CD14-positive monocyte (primary cell): ENCODE measurements at regions not wholly inside any gene's neighbourhood (a gene's known extent, or its start where the extent isn't known, plus 50 kb on each side); places are given as distances from the start of the nearest gene placed in this dataset.
A peak's percentile ranks its signal among the peaks of the same experiment; 100 is the strongest.

Experiments
- DNase-seq, 3 donors: peaks; one replicate each; pipeline ENCODE4 v3.0.0-alpha.2; 2011 to 2022
- H2AFZ ChIP-seq: 2 replicates; pipeline ENCODE4 v1.6.0; 2012; ENCODE audit warnings: mild to moderate bottlenecking, low read depth, low read length, inconsistent platforms; ENCODE audit not compliant: insufficient read depth, poor library complexity, severe bottlenecking
- H3K27ac ChIP-seq, 2 donors: 1 replicate in 1 of 2; 2 replicates in 1 of 2; pipeline ENCODE4 v1.5.1; 2012 to 2013; ENCODE audit warnings: low read length in 2 of 2, control low read depth in 1 of 2, inconsistent platforms in 1 of 2, low read depth in 1 of 2, mild to moderate bottlenecking in 1 of 2
- H3K27me3 ChIP-seq, 2 donors: one replicate each; pipeline versions ENCODE4 v1.6.0 to v1.6.1; 2011 to 2013; ENCODE audit warnings: low read length in 2 of 2; ENCODE audit not compliant: control insufficient read depth in 2 of 2, insufficient read depth in 2 of 2
- H3K36me3 ChIP-seq, 2 donors: replicated peaks in 1 of 2; 1 replicate in 1 of 2; 2 replicates in 1 of 2; pipeline versions ENCODE4 v1.5.1 to v1.6.1; 2012 to 2013; ENCODE audit warnings: low read length in 2 of 2, control low read depth in 1 of 2, inconsistent platforms in 1 of 2, mild to moderate bottlenecking in 1 of 2; ENCODE audit not compliant: insufficient read depth in 2 of 2, control insufficient read depth in 1 of 2
- H3K4me1 ChIP-seq, 2 donors: 1 replicate in 1 of 2; 2 replicates in 1 of 2; pipeline versions ENCODE4 v1.5.1 to v1.6.1; 2012 to 2013; ENCODE audit warnings: low read length in 2 of 2, control low read depth in 1 of 2, inconsistent platforms in 1 of 2, mild to moderate bottlenecking in 1 of 2, moderate library complexity in 1 of 2; ENCODE audit not compliant: insufficient read depth in 2 of 2, control insufficient read depth in 1 of 2
- H3K4me2 ChIP-seq: replicated peaks from 2 replicates; pipeline ENCODE3; 2012; ENCODE audit warnings: low read length, moderate library complexity, mild to moderate bottlenecking; ENCODE audit not compliant: poor library complexity, severe bottlenecking; ENCODE audit errors: extremely low read depth
- H3K4me3 ChIP-seq, 3 experiments: fragments of 200-600 bp in 1 of 3; sonication (generic) in 1 of 3; replicated peaks in 1 of 3; 1 replicate in 2 of 3; 2 replicates in 1 of 3; pipeline ENCODE4 v1.5.1; 2011 to 2013; ENCODE audit warnings: low read length in 3 of 3, mild to moderate bottlenecking in 3 of 3, control low read depth in 2 of 3, low read depth in 2 of 3, inconsistent platforms in 1 of 3, moderate library complexity in 1 of 3
- H3K79me2 ChIP-seq: 2 replicates; pipeline ENCODE4 v1.6.0; 2012; ENCODE audit warnings: mild to moderate bottlenecking, control low read depth, inconsistent platforms, low read length, moderate library complexity; ENCODE audit not compliant: insufficient read depth
- H3K9ac ChIP-seq: 2 replicates; pipeline ENCODE4 v1.6.0; 2017; ENCODE audit warnings: low read length, mild to moderate bottlenecking; ENCODE audit not compliant: insufficient read depth, poor library complexity, severe bottlenecking
- H3K9me3 ChIP-seq, 2 donors: replicated peaks in 1 of 2; 1 replicate in 1 of 2; 2 replicates in 1 of 2; pipeline versions ENCODE4 v1.5.1 to v1.6.1; 2012 to 2013; ENCODE audit warnings: low read length in 2 of 2, control low read depth in 1 of 2; ENCODE audit not compliant: control insufficient read depth in 1 of 2, insufficient read depth in 1 of 2
- H4K20me1 ChIP-seq: 2 replicates; pipeline ENCODE4 v1.6.0; 2012; ENCODE audit warnings: mild to moderate bottlenecking, low read length, control low read depth, moderate library complexity; ENCODE audit not compliant: insufficient read depth
- H3K27ac Mint-ChIP-seq, 7 donors: one replicate each; pipeline ENCODE4 v1.8.0; 2020; ENCODE audit warnings: mild to moderate bottlenecking in 7 of 7, mixed read lengths in 7 of 7, moderate library complexity in 6 of 7, inconsistent platforms in 2 of 7
- H3K27me3 Mint-ChIP-seq, 3 donors: one replicate each; pipeline ENCODE4 v1.8.0; 2021 to 2022; ENCODE audit warnings: low read depth in 3 of 3, mild to moderate bottlenecking in 3 of 3, mixed read lengths in 3 of 3, moderate library complexity in 3 of 3, inconsistent platforms in 1 of 3
- H3K36me3 Mint-ChIP-seq, 2 donors: one replicate each; pipeline ENCODE4 v1.8.0; 2020; ENCODE audit warnings: mixed read lengths in 2 of 2, inconsistent platforms in 1 of 2, mild to moderate bottlenecking in 1 of 2
- H3K4me1 Mint-ChIP-seq: one replicate; pipeline ENCODE4 v1.8.0; 2020; ENCODE audit warnings: mild to moderate bottlenecking, mixed read lengths
- H3K4me3 Mint-ChIP-seq, 2 donors: one replicate each; pipeline ENCODE4 v1.8.0; 2020; ENCODE audit warnings: mild to moderate bottlenecking in 2 of 2, mixed read lengths in 2 of 2, moderate library complexity in 1 of 2
- H3K9me3 Mint-ChIP-seq, 7 donors: one replicate each; pipeline ENCODE4 v1.8.0; 2020 to 2022; ENCODE audit warnings: mixed read lengths in 7 of 7, mild to moderate bottlenecking in 6 of 7, moderate library complexity in 6 of 7, inconsistent platforms in 2 of 7
- CTCF ChIP-seq: fragments of 200-600 bp; IDR thresholded peaks from one replicate; pipeline ENCODE4 v1.8.0; 2022; ENCODE audit warnings: antibody characterized with exemption, mild to moderate bottlenecking
- WGBS: methylation state at CpG from one replicate; pipeline ENCODE4 v1.1.5; 2013; ENCODE audit warnings: missing lambda C conversion rate; ENCODE audit not compliant: insufficient coverage; 5-methylcytosine and 5-hydroxymethylcytosine counted together
- intact Hi-C, 2 donors: fragments of 100-400 bp; cut with micrococcal nuclease; formaldehyde crosslinking; loops; one replicate each; pipeline versions ENCODE4 v1.15.0 to v1.15.1; 2023

GRCh38 chr5:154557548-154557947 is 79.5 kb upstream of the HAND1 start:
- Histone ChIP-seq H3K36me3 (no peaks in the 10 kb centered on the region), H3K79me2 (no peaks in the 10 kb centered on the region), H3K9me3 (peaks cover 9 to 13% of the 10 kb centered on the region in 2 donors), H3K4me1 (no peaks in the 10 kb centered on the region), H3K27ac (no peak overlapping the region), H3K4me3 (no peak overlapping the region), H3K9ac (no peak overlapping the region), H3K27me3 (no peaks in the 10 kb centered on the region), H3K4me2 (no peak overlapping the region), H2AFZ (no peak overlapping the region), H4K20me1 (no peaks in the 10 kb centered on the region)
- no CpG with 5 or more reads among the region's 1 CpG for WGBS
- TF ChIP-seq CTCF, result no peak
- no peak overlapping the region for H3K4me3 Mint-ChIP-seq
- no peak for DNase-seq
- peaks cover 2 to 7% (median 6%) of the 10 kb centered on the region in 3 donors for H3K27me3 Mint-ChIP-seq
- H3K27ac Mint-ChIP-seq, result no peak overlapping the region
- H3K4me1 Mint-ChIP-seq, result peaks cover 5% of the 10 kb centered on the region
- no peaks in the 10 kb centered on the region for H3K36me3 Mint-ChIP-seq
- intact Hi-C loops, result no loop called here
- peaks cover 8 to 23% (median 15%) of the 10 kb centered on the region in 7 donors for H3K9me3 Mint-ChIP-seq

GRCh38 chr5:154547551-154547950 is 69.5 kb upstream of the HAND1 start:
- peaks cover 25% of the 10 kb centered on the region for H3K4me1 Mint-ChIP-seq
- H3K79me2 ChIP-seq, result no peaks in the 10 kb centered on the region
- no peak for TF ChIP-seq CTCF
- H3K27ac Mint-ChIP-seq, result no peak overlapping the region
- peaks cover 1 to 10% (median 2%) of the 10 kb centered on the region in 3 donors for H3K27me3 Mint-ChIP-seq
- no peaks in the 10 kb centered on the region for H3K27me3 ChIP-seq
- intact Hi-C loops, result no loop called here
- H3K36me3 ChIP-seq, result no peaks in the 10 kb centered on the region
- peak in 2 of 3 donors; percentile 33 to 41 for DNase-seq
- H3K4me2 ChIP-seq, result no peak overlapping the region
- no peak overlapping the region for H3K9ac ChIP-seq
- H2AFZ ChIP-seq, result no peak overlapping the region
- H3K4me1 ChIP-seq, result peaks cover 20 to 25% of the 10 kb centered on the region in 2 donors
- no CpG with 5 or more reads among the region's 1 CpG for WGBS
- H3K4me3 Mint-ChIP-seq, result no peak overlapping the region
- H3K9me3 ChIP-seq, result no peaks in the 10 kb centered on the region
- H3K36me3 Mint-ChIP-seq, result no peaks in the 10 kb centered on the region
- H4K20me1 ChIP-seq, result no peaks in the 10 kb centered on the region
- H3K4me3 ChIP-seq, result no peak overlapping the region
- no peak overlapping the region for H3K27ac ChIP-seq
- peaks cover 0 to 8% (median 3%) of the 10 kb centered on the region in 7 donors for H3K9me3 Mint-ChIP-seq
